ENCODE measurements at regions not wholly inside any gene's neighbourhood (a gene's known extent, or its start where the extent isn't known, plus 50 kb on each side); places are given as distances from the start of the nearest gene placed in this dataset.

DNA sequence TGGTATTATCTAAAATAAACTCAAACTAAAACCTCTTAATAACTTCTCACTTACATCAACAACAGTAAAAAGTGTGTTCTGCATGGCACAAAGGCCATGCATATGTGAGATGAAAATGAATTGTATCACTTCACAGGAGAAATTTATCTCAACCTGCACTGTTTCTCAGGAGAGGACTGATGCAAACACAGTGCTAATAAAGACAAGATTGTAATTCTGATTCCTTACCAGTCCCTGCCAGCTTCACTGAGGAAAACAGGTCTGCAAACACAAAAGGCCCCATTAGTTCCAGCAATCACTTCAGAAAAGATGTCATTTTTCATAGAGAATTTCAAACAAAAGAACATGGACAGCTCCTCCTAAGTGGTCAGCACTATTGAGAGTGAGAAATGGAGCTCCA is 117.3 kb upstream of the PDE4D start:
- Mint-ChIP-seq H3K36me3 (ENCODE audit: unreplicated experiment) (no peaks in the 10 kb centered on the region), H3K27ac (ENCODE audit: unreplicated experiment) (no peak overlapping the region), H3K4me3 (ENCODE audit: unreplicated experiment) (no peak overlapping the region), H3K27me3 (ENCODE audit: unreplicated experiment) (no peaks in the 10 kb centered on the region), H3K4me1 (ENCODE audit: low read depth, unreplicated experiment) (no peaks in the 10 kb centered on the region), H3K9me3 (ENCODE audit: unreplicated experiment) (no peaks in the 10 kb centered on the region)
- no peak for DNase-seq
- TF ChIP-seq CTCF (IDR thresholded peaks at IDR 0.05; ENCODE audit: partially characterized antibody, unreplicated experiment): no peak

- Mint-ChIP-seq H3K4me1 (ENCODE audit: low read depth, unreplicated experiment) (no peaks in the 10 kb centered on the region), H3K4me3 (ENCODE audit: unreplicated experiment) (no peak overlapping the region), H3K27me3 (ENCODE audit: unreplicated experiment) (no peaks in the 10 kb centered on the region), H3K9me3 (ENCODE audit: unreplicated experiment) (no peaks in the 10 kb centered on the region), H3K27ac (ENCODE audit: unreplicated experiment) (no peak overlapping the region), H3K36me3 (ENCODE audit: unreplicated experiment) (no peaks in the 10 kb centered on the region)
- peak; percentile 68 for TF ChIP-seq CTCF (IDR thresholded peaks at IDR 0.05; ENCODE audit: partially characterized antibody, unreplicated experiment)
- no peak for DNase-seq
These were observed 116.8 kb upstream of the PDE4D start for GRCh38 chr5:60010328-60010727.

DNA sequence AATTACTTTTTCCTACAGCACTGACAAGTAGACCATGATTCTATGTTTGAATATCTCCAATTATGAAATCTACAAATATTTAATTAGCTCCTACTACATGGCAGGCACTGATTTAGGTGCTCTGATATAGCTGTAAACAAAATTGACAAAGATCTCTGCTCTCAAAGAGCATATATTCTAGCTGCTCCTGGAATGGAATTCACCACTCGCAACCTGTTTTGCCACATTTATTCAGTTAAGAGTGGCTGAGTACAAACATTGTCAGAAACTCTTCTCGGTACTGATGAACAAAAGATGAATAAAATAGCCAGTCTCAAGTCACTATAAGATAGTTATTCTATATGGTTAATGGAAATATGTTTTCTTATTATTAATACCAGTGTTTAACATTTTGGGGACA is 114.2 kb upstream of the PDE4D start:
- H3K4me3 Mint-ChIP-seq (ENCODE audit: unreplicated experiment): no peak overlapping the region
- no peaks in the 10 kb centered on the region for H3K9me3 Mint-ChIP-seq (ENCODE audit: unreplicated experiment)
- no peaks in the 10 kb centered on the region for H3K27me3 Mint-ChIP-seq (ENCODE audit: unreplicated experiment)
- no peaks in the 10 kb centered on the region for H3K4me1 Mint-ChIP-seq (ENCODE audit: low read depth, unreplicated experiment)
- no peaks in the 10 kb centered on the region for H3K36me3 Mint-ChIP-seq (ENCODE audit: unreplicated experiment)
- no peak for DNase-seq
- no peak overlapping the region for H3K27ac Mint-ChIP-seq (ENCODE audit: unreplicated experiment)
- no peak for TF ChIP-seq CTCF (IDR thresholded peaks at IDR 0.05; ENCODE audit: partially characterized antibody, unreplicated experiment)

GRCh38 chr5:59999056-59999455 is 105.5 kb upstream of the PDE4D start:
- DNase-seq: no peak
- Mint-ChIP-seq H3K9me3 (ENCODE audit: unreplicated experiment) (no peaks in the 10 kb centered on the region), H3K4me1 (ENCODE audit: low read depth, unreplicated experiment) (no peaks in the 10 kb centered on the region), H3K27ac (ENCODE audit: unreplicated experiment) (no peak overlapping the region), H3K27me3 (ENCODE audit: unreplicated experiment) (no peaks in the 10 kb centered on the region), H3K36me3 (ENCODE audit: unreplicated experiment) (no peaks in the 10 kb centered on the region), H3K4me3 (ENCODE audit: unreplicated experiment) (no peak overlapping the region)
- no peak for TF ChIP-seq CTCF (IDR thresholded peaks at IDR 0.05; ENCODE audit: partially characterized antibody, unreplicated experiment)

DNA sequence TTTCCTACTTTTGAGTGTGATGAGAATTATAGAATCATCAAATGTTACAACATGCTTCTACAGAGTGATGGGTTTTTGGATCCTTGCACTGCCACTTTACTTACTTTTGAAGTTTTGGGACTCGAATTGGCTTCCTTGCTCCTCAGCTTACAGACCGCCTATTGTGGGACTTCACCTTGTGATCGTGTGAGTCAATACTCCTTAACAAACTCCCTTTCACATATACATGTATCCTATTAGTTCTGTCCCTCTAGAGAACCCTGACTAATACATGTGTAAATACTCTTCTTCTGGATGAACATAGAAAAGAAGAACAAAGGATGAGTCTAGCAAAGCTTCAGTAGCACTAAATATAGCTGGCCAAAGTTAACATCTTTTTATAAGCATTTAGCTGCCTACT is 98.7 kb upstream of the PDE4D start:
- H3K4me3 Mint-ChIP-seq (ENCODE audit: unreplicated experiment): no peak overlapping the region
- H3K27me3 Mint-ChIP-seq (ENCODE audit: unreplicated experiment): no peaks in the 10 kb centered on the region
- TF ChIP-seq CTCF (IDR thresholded peaks at IDR 0.05; ENCODE audit: partially characterized antibody, unreplicated experiment): no peak

More for the DNA sequence above, 98.7 kb upstream of the PDE4D start:
- Mint-ChIP-seq H3K4me1 (ENCODE audit: low read depth, unreplicated experiment) (no peaks in the 10 kb centered on the region), H3K27ac (ENCODE audit: unreplicated experiment) (no peak overlapping the region), H3K36me3 (ENCODE audit: unreplicated experiment) (no peaks in the 10 kb centered on the region), H3K9me3 (ENCODE audit: unreplicated experiment) (no peaks in the 10 kb centered on the region)
- no peak for DNase-seq

All from glutamatergic neuron (in vitro differentiated cells).